ENCODE measurements at regions not wholly inside any gene's neighbourhood (a gene's known extent, or its start where the extent isn't known, plus 50 kb on each side); places are given as distances from the start of the nearest gene placed in this dataset.

- Histone ChIP-seq H3K4me1 (ENCODE audit: control insufficient read depth, low read length) (no peaks in the 10 kb centered on the region), H4K20me1 (ENCODE audit: control insufficient read depth, insufficient read depth, low read depth, low read length) (no peaks in the 10 kb centered on the region), H3K9me3 (ENCODE audit: control insufficient read depth, insufficient read depth, low read length) (no peaks in the 10 kb centered on the region), H3K27me3 (ENCODE audit: control insufficient read depth, low read length) (no peaks in the 10 kb centered on the region), H3K4me3 (ENCODE audit: low read length) (no peak overlapping the region), H3F3A (ENCODE audit: control insufficient read depth, insufficient read depth) (no peaks in the 10 kb centered on the region), H3K36me3 (ENCODE audit: control insufficient read depth, low read length) (no peaks in the 10 kb centered on the region), H3K9me2 (replicated peaks; ENCODE audit: control insufficient read depth, low read length) (no peaks in the 10 kb centered on the region), H3K4me2 (ENCODE audit: low read length) (no peak overlapping the region), H3K79me2 (ENCODE audit: control insufficient read depth, low read length) (no peaks in the 10 kb centered on the region), H3K27ac (ENCODE audit: low read depth, low read length) (no peak overlapping the region)
- TF ChIP-seq EZH2phosphoT487 (IDR thresholded peaks at IDR 0.05; ENCODE audit: borderline replicate concordance, low read length) (no peak), CTCF (IDR thresholded peaks at IDR 0.05; ENCODE audit: low read depth, low read length, poor library complexity, severe bottlenecking) (no peak)
Measured at GRCh38 chr6:56695702-56696101, 53.0 kb upstream of the DST start.

- no peak overlapping the region for H3K4me3 ChIP-seq (ENCODE audit: low read length)
- H3K27me3 ChIP-seq (ENCODE audit: control insufficient read depth, low read length): no peaks in the 10 kb centered on the region
- H3K9me2 ChIP-seq (replicated peaks; ENCODE audit: control insufficient read depth, low read length): no peaks in the 10 kb centered on the region
- no peaks in the 10 kb centered on the region for H3K36me3 ChIP-seq (ENCODE audit: control insufficient read depth, low read length)
- H4K20me1 ChIP-seq (ENCODE audit: control insufficient read depth, insufficient read depth, low read depth, low read length): no peaks in the 10 kb centered on the region
- no peak overlapping the region for H3K27ac ChIP-seq (ENCODE audit: low read depth, low read length)
- H3K4me2 ChIP-seq (ENCODE audit: low read length): no peak overlapping the region
- TF ChIP-seq CTCF (IDR thresholded peaks at IDR 0.05; ENCODE audit: low read depth, low read length, poor library complexity, severe bottlenecking) (no peak), EZH2phosphoT487 (IDR thresholded peaks at IDR 0.05; ENCODE audit: borderline replicate concordance, low read length) (no peak)
- H3K79me2 ChIP-seq (ENCODE audit: control insufficient read depth, low read length): no peaks in the 10 kb centered on the region
- no peaks in the 10 kb centered on the region for H3F3A ChIP-seq (ENCODE audit: control insufficient read depth, insufficient read depth)
- no peaks in the 10 kb centered on the region for H3K4me1 ChIP-seq (ENCODE audit: control insufficient read depth, low read length)
- no peaks in the 10 kb centered on the region for H3K9me3 ChIP-seq (ENCODE audit: control insufficient read depth, insufficient read depth, low read length)
Measured at GRCh38 chr6:56694002-56694401, 51.3 kb upstream of the DST start.

DNA sequence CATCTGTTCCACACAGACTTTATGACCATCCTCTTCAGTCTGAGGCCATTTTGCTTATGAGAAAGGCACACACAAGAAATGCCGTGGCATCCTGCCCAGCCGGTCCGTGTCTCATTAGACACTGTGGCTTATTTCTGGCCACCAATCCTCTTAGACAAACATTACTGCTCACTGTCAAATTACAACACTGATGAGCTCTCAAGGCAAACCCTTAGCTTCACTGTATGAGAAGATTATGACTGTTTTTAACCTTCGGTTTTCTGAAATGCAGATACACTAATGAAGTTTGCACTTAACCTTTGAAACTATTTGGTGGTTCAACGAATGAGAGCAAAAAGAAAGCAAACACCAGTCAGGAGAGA is 50.5 kb upstream of the DST start:
- Histone ChIP-seq H3K27me3 (ENCODE audit: control insufficient read depth, low read length) (no peaks in the 10 kb centered on the region), H4K20me1 (ENCODE audit: control insufficient read depth, insufficient read depth, low read depth, low read length) (no peaks in the 10 kb centered on the region), H3K27ac (ENCODE audit: low read depth, low read length) (no peak overlapping the region), H3K36me3 (ENCODE audit: control insufficient read depth, low read length) (no peaks in the 10 kb centered on the region), H3K79me2 (ENCODE audit: control insufficient read depth, low read length) (no peaks in the 10 kb centered on the region), H3F3A (ENCODE audit: control insufficient read depth, insufficient read depth) (no peaks in the 10 kb centered on the region), H3K9me3 (ENCODE audit: control insufficient read depth, insufficient read depth, low read length) (no peaks in the 10 kb centered on the region), H3K9me2 (replicated peaks; ENCODE audit: control insufficient read depth, low read length) (no peaks in the 10 kb centered on the region), H3K4me2 (ENCODE audit: low read length) (no peak overlapping the region), H3K4me3 (ENCODE audit: low read length) (no peak overlapping the region), H3K4me1 (ENCODE audit: control insufficient read depth, low read length) (no peaks in the 10 kb centered on the region)
- no peak for TF ChIP-seq CTCF (IDR thresholded peaks at IDR 0.05; ENCODE audit: low read depth, low read length, poor library complexity, severe bottlenecking)
- no peak for TF ChIP-seq EZH2phosphoT487 (IDR thresholded peaks at IDR 0.05; ENCODE audit: borderline replicate concordance, low read length)

Data from DOHH2 (cell line).